HEK293 (cell line): ENCODE measurements at regions not wholly inside any gene's neighbourhood (a gene's known extent, or its start where the extent isn't known, plus 50 kb on each side); places are given as distances from the start of the nearest gene placed in this dataset.
A peak's percentile ranks its signal among the peaks of the same experiment; 100 is the strongest.

Experiments
- CTCF ChIA-PET: fragments of 350-600 bp; formaldehyde crosslinking; extraction: SDS; loops from one replicate; lab custom pipeline; 2021; ENCODE audit warnings: antibody characterized with exemption; lab: Yijun Ruan, JAX
- POLR2A ChIA-PET: fragments of 300-600 bp; formaldehyde crosslinking; extraction: SDS; loops from one replicate; lab custom pipeline; 2020; ENCODE audit warnings: antibody characterized with exemption, inconsistent platforms; lab: Yijun Ruan, JAX
- H3K27ac ChIP-seq: fragments of 200-500 bp; sonication (Bioruptor generic); 2 replicates; pipeline ENCODE4 v1.5.1; 2014; ENCODE audit warnings: low read depth, low read length, control low read depth, inconsistent platforms; ENCODE audit errors: extremely low read depth
- H3K36me3 ChIP-seq, 2 experiments: fragments of 200-500 bp in 1 of 2; sonication (Bioruptor generic) in 1 of 2; 1 replicate in 1 of 2; 2 replicates in 1 of 2; pipeline ENCODE4 v1.5.1; 2014 to 2017; ENCODE audit warnings: inconsistent platforms in 2 of 2, low read length in 2 of 2; ENCODE audit not compliant: control insufficient read depth in 2 of 2, insufficient read depth in 1 of 2
- H3K4me1 ChIP-seq: fragments of 200-500 bp; sonication (Bioruptor generic); 2 replicates; pipeline ENCODE4 v1.5.1; 2014; ENCODE audit warnings: mild to moderate bottlenecking, low read length, inconsistent platforms; ENCODE audit not compliant: control insufficient read depth, insufficient read depth
- H3K4me3 ChIP-seq: 2 replicates; pipeline ENCODE4 v1.5.1; 2011; ENCODE audit warnings: low read depth, mild to moderate bottlenecking, control low read depth, low read length, moderate library complexity
- H3K9me3 ChIP-seq: fragments of 200-500 bp; sonication (Bioruptor generic); 2 replicates; pipeline ENCODE4 v1.5.1; 2014; ENCODE audit warnings: low read depth, low read length, inconsistent platforms; ENCODE audit not compliant: control insufficient read depth, insufficient read depth
- BCL11A ChIP-seq: fragments of 450-650 bp; formaldehyde crosslinking; IDR thresholded peaks from 2 replicates; pipeline ENCODE4 v1.5.1; 2016; ENCODE audit warnings: low read depth, missing biosample characterization, missing genetic modification characterization
- KLF1 ChIP-seq: fragments of 450-650 bp; formaldehyde crosslinking; IDR thresholded peaks from 2 replicates; pipeline ENCODE4 v1.5.1; 2016; ENCODE audit warnings: missing biosample characterization, missing genetic modification characterization
- REST ChIP-seq: fragments of 450-650 bp; formaldehyde crosslinking; IDR thresholded peaks from 2 replicates; pipeline ENCODE4 v1.5.1; 2016; ENCODE audit warnings: missing biosample characterization, missing genetic modification characterization
- SALL2 ChIP-seq: fragments of 450-650 bp; formaldehyde crosslinking; IDR thresholded peaks from 2 replicates; pipeline ENCODE4 v1.5.0; 2017; ENCODE audit warnings: missing biosample characterization, mild to moderate bottlenecking, missing genetic modification characterization, borderline replicate concordance
- SCRT1 ChIP-seq: fragments of 450-650 bp; formaldehyde crosslinking; IDR thresholded peaks from 2 replicates; pipeline ENCODE4 v1.5.1; 2016; ENCODE audit warnings: missing biosample characterization, missing genetic modification characterization, borderline replicate concordance
- YY2 ChIP-seq: fragments of 450-650 bp; formaldehyde crosslinking; IDR thresholded peaks from 2 replicates; pipeline ENCODE4 v1.5.1; 2016; ENCODE audit warnings: missing biosample characterization, missing genetic modification characterization
- ZEB2 ChIP-seq: fragments of 450-650 bp; formaldehyde crosslinking; IDR thresholded peaks from 2 replicates; pipeline ENCODE4 v1.5.1; 2016; ENCODE audit warnings: missing biosample characterization, missing genetic modification characterization
- ZFP41 ChIP-seq: fragments of 450-650 bp; formaldehyde crosslinking; IDR thresholded peaks from 2 replicates; pipeline ENCODE4 v1.5.1; 2016; ENCODE audit warnings: missing biosample characterization, missing genetic modification characterization, borderline replicate concordance
- ZNF274 ChIP-seq, 2 experiments: fragments of 200-500 bp in 1 of 2; fragments of 450-650 bp in 1 of 2; sonication (Bioruptor generic) in 1 of 2; formaldehyde crosslinking in 1 of 2; IDR thresholded peaks; 2 replicates each; pipeline versions ENCODE4 v1.5.1 to v1.6.1; 2014 to 2016; ENCODE audit warnings: borderline replicate concordance in 1 of 2, inconsistent platforms in 1 of 2, low read length in 1 of 2, missing biosample characterization in 1 of 2, missing genetic modification characterization in 1 of 2
- ZNF280D ChIP-seq: fragments of 450-650 bp; formaldehyde crosslinking; IDR thresholded peaks from 2 replicates; pipeline ENCODE4 v1.5.1; 2016; ENCODE audit warnings: missing biosample characterization, missing genetic modification characterization
- ZNF366 ChIP-seq: fragments of 450-650 bp; formaldehyde crosslinking; conservative IDR thresholded peaks from 2 replicates; pipeline ENCODE4 v1.5.1; 2016; ENCODE audit warnings: missing biosample characterization, missing genetic modification characterization
- ZNF391 ChIP-seq: fragments of 450-650 bp; formaldehyde crosslinking; IDR thresholded peaks from 2 replicates; pipeline ENCODE4 v1.5.1; 2016; ENCODE audit warnings: low read depth, missing biosample characterization, missing genetic modification characterization, borderline replicate concordance
- ZNF449 ChIP-seq: fragments of 450-650 bp; formaldehyde crosslinking; IDR thresholded peaks from 2 replicates; pipeline ENCODE4 v1.5.1; 2017; ENCODE audit warnings: missing biosample characterization, mild to moderate bottlenecking, missing genetic modification characterization, moderate library complexity
- ZNF473 ChIP-seq: fragments of 450-650 bp; formaldehyde crosslinking; IDR thresholded peaks from 2 replicates; pipeline ENCODE4 v1.5.1; 2017; ENCODE audit warnings: missing biosample characterization, missing genetic modification characterization
- ZNF514 ChIP-seq: fragments of 450-650 bp; formaldehyde crosslinking; IDR thresholded peaks from 2 replicates; pipeline ENCODE4 v1.5.1; 2016; ENCODE audit warnings: missing biosample characterization, missing genetic modification characterization
- ZNF518A ChIP-seq: fragments of 450-650 bp; formaldehyde crosslinking; conservative IDR thresholded peaks from 2 replicates; pipeline ENCODE4 v1.5.1; 2016; ENCODE audit warnings: low read depth, missing biosample characterization, missing genetic modification characterization
- ZNF596 ChIP-seq: fragments of 450-650 bp; IDR thresholded peaks from 2 replicates; pipeline ENCODE4 v1.5.0; 2018; ENCODE audit warnings: missing biosample characterization, mild to moderate bottlenecking, missing genetic modification characterization, moderate library complexity
- ZNF623 ChIP-seq: fragments of 450-650 bp; formaldehyde crosslinking; IDR thresholded peaks from 2 replicates; pipeline ENCODE4 v1.5.1; 2016; ENCODE audit warnings: missing biosample characterization, missing genetic modification characterization

- no peak for TF ChIP-seq ZNF473
- no peak for TF ChIP-seq SALL2 (tag by site-specific recombination)
- no peak for TF ChIP-seq ZNF280D
- TF ChIP-seq ZNF449 = no peak
- no peak for TF ChIP-seq BCL11A (tag by site-specific recombination)
Observed at GRCh38 chrX:107384397-107385105, 64.9 kb upstream of the FRMPD3 start (continued).

- no peaks in the 10 kb centered on the region for H3K4me1 ChIP-seq
- ChIA-PET POLR2A (no interaction called here), CTCF (interaction anchor here (0.6 to 0.7 kb wide), 2 partner anchors 34 to 215 kb away, joined by 3 to 4 read pairs; no protein-coding TSS in a partner anchor)
- no peak overlapping the region for H3K4me3 ChIP-seq
- H3K27ac ChIP-seq = no peak overlapping the region
- H3K36me3 ChIP-seq = no peaks in the 10 kb centered on the region
- H3K9me3 ChIP-seq = peaks cover 2% of the 10 kb centered on the region
- TF ChIP-seq KLF1 (tag by site-specific recombination) (no peak), ZNF274 (IDR thresholded peaks at IDR 0.05; ENCODE audit: low read length) (no peak), ZNF274 (tag by site-specific recombination; IDR thresholded peaks at IDR 0.05; ENCODE audit: borderline replicate concordance) (no peak), REST (tag by site-specific recombination) (peak; percentile 52; the same call in 1 of the 2 replicates), ZEB2 (no peak), ZNF596 (tag by site-specific recombination) (no peak), ZNF514 (tag by site-specific recombination) (no peak), SCRT1 (tag by site-specific recombination) (no peak), ZNF366 (no peak), ZNF391 (tag by site-specific recombination) (no peak), ZNF518A (tag by site-specific recombination) (peak; percentile 63), ZFP41 (tag by site-specific recombination) (no peak), YY2 (tag by site-specific recombination) (no peak), BCL11A (tag by site-specific recombination) (no peak), ZNF473 (no peak), ZNF623 (tag by site-specific recombination) (peak; percentile 21; the same call in 1 of the 2 replicates)
Observed at GRCh38 chrX:107389726-107390125, 59.7 kb upstream of the FRMPD3 start.
